ENCODE measurements at regions not wholly inside any gene's neighbourhood (a gene's known extent, or its start where the extent isn't known, plus 50 kb on each side); places are given as distances from the start of the nearest gene placed in this dataset.

DNA sequence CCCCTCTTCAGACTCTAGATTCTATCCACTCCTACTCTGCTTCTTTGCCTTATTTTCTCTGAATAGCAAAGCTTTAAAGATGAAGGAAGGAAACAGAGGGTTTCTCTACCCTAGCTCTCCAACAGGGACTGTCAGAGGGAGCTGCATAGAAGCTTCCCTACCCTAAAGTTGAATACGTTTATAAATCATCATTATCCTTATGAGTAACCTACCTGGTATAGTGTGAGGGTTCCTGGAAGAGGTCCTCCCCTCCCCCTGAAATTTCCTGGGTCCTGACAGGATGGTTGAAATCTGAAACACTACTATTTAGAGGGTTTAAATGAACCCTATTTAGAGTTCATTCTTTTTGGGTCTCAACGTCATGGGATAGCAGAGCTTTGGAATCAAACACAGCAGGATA, 187.0 kb upstream of the RBPJ start (continued):
- TF ChIP-seq CHD7 (IDR thresholded peaks at IDR 0.05; ENCODE audit: insufficient replicate concordance, low read length): no peak
- no peak for TF ChIP-seq SP2 (IDR thresholded peaks at IDR 0.05; ENCODE audit: low read length)
- no peak for TF ChIP-seq MAFK (IDR thresholded peaks at IDR 0.05; ENCODE audit: low read depth, low read length)
- TF ChIP-seq HDAC2 (IDR thresholded peaks at IDR 0.05; ENCODE audit: borderline replicate concordance in 1 of 2, low read depth in 2 of 2, low read length in 2 of 2): no peak
- TF ChIP-seq ATF3 (IDR thresholded peaks at IDR 0.05; ENCODE audit: insufficient read depth, low read depth, low read length): no peak
- TF ChIP-seq CHD1 (IDR thresholded peaks at IDR 0.05; ENCODE audit: low read depth, low read length): no peak
- no peak for TF ChIP-seq SAP30 (IDR thresholded peaks at IDR 0.05; ENCODE audit: insufficient read depth, insufficient replicate concordance, low read length)
- no peak for TF ChIP-seq CEBPB (IDR thresholded peaks at IDR 0.05; ENCODE audit: low read depth, low read length)
- TF ChIP-seq SIRT6 (IDR thresholded peaks at IDR 0.05; ENCODE audit: low read length): no peak
- TF ChIP-seq POLR2AphosphoS5 (IDR thresholded peaks at IDR 0.05; ENCODE audit: low read depth, low read length): no peak
- TF ChIP-seq PHF8 (conservative IDR thresholded peaks at IDR 0.05; ENCODE audit: low read depth, low read length): no peak

Data from H1 (cell line).